ENCODE measurements at regions not wholly inside any gene's neighbourhood (a gene's known extent, or its start where the extent isn't known, plus 50 kb on each side); places are given as distances from the start of the nearest gene placed in this dataset.

DNA sequence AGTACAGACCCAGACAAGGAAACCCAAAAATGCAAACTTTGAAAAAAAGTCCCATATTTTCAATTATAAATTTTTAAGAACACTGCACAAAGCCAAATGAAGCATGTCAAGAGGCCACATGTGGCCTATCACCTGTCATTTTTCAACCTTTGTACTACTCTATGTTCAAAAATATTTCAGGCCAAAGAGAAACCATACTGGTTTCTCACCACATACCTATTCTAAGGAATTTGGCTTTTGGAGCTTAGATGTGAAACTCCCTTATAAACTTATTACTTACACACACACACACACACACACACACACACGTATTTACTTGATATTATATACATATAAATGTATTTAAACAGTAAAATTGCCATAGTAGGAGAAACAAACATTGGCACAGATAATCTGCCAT lies 338.7 kb downstream of the TXNL1 start:
- H3K9me3 ChIP-seq (ENCODE audit: severe bottlenecking): no peaks in the 10 kb centered on the region
- DNase-seq (ENCODE audit: low spot score) (no peak), ATAC-seq (ENCODE audit: low read depth) (no peak)
- H3K36me3 ChIP-seq (ENCODE audit: low read depth): no peaks in the 10 kb centered on the region
- no peaks in the 10 kb centered on the region for H3K4me1 ChIP-seq (ENCODE audit: insufficient read depth, poor library complexity, severe bottlenecking)
- no peaks in the 10 kb centered on the region for H3K27me3 ChIP-seq (ENCODE audit: insufficient read depth, poor library complexity, severe bottlenecking)
- no peak overlapping the region for H3K27ac ChIP-seq (ENCODE audit: poor library complexity, severe bottlenecking)
- TF ChIP-seq, protein P1, sequence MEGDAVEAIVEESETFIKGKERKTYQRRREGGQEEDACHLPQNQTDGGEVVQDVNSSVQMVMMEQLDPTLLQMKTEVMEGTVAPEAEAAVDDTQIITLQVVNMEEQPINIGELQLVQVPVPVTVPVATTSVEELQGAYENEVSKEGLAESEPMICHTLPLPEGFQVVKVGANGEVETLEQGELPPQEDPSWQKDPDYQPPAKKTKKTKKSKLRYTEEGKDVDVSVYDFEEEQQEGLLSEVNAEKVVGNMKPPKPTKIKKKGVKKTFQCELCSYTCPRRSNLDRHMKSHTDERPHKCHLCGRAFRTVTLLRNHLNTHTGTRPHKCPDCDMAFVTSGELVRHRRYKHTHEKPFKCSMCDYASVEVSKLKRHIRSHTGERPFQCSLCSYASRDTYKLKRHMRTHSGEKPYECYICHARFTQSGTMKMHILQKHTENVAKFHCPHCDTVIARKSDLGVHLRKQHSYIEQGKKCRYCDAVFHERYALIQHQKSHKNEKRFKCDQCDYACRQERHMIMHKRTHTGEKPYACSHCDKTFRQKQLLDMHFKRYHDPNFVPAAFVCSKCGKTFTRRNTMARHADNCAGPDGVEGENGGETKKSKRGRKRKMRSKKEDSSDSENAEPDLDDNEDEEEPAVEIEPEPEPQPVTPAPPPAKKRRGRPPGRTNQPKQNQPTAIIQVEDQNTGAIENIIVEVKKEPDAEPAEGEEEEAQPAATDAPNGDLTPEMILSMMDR (IDR thresholded peaks at IDR 0.05; ENCODE audit: poor library complexity, severe bottlenecking): no peak
- no peak overlapping the region for H3K4me3 ChIP-seq (ENCODE audit: severe bottlenecking)

DNA sequence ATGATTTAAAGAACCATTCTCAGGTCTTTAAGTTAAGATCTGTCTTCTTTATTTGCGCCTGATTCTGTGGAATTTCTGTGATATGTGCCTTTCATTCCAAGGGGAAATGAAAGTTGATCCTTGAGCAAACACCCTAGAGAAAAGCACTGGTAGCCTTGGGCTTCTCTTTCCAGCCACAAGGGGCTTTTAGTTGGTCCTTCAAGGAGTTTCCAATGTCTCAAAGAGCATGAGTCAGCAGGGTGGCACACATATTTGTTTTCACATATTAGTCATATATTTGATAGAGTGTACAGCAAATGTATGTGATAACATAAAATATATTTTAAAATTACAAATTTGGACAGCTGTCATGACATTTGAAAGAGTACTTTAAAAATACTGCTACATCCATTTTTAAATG lies 339.5 kb downstream of the TXNL1 start:
- H3K4me3 ChIP-seq (ENCODE audit: severe bottlenecking): no peak overlapping the region
- H3K36me3 ChIP-seq (ENCODE audit: low read depth): no peaks in the 10 kb centered on the region
- ATAC-seq (ENCODE audit: low read depth) (peak; percentile 97), DNase-seq (ENCODE audit: low spot score) (no peak)
- TF ChIP-seq, protein P1 (IDR thresholded peaks at IDR 0.05; ENCODE audit: poor library complexity, severe bottlenecking): peak; percentile 31
- H3K27me3 ChIP-seq (ENCODE audit: insufficient read depth, poor library complexity, severe bottlenecking): no peaks in the 10 kb centered on the region
- H3K27ac ChIP-seq (ENCODE audit: poor library complexity, severe bottlenecking): no peak overlapping the region
- H3K9me3 ChIP-seq (ENCODE audit: severe bottlenecking): no peaks in the 10 kb centered on the region
- no peaks in the 10 kb centered on the region for H3K4me1 ChIP-seq (ENCODE audit: insufficient read depth, poor library complexity, severe bottlenecking)

DNA sequence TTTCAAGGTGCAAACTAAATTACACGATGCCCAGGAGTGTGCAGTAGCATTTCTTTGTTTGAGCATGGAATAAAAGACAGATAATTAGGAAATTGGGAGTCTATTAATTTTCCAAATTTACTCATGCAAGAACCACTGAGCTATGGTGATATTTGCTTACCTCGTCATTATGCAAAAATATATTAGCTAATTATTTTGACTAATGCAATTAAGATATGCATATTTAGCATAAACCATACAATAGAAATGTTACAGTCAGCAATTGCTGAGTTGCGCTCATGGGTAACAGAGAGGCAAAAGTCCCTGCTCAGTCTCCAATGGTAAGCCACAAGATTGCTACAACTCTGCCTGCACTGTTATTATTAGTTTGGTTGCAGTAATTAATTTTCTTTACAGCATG lies 342.0 kb downstream of the TXNL1 start:
- Histone ChIP-seq H3K36me3 (ENCODE audit: low read depth) (no peaks in the 10 kb centered on the region), H3K4me3 (ENCODE audit: severe bottlenecking) (no peak overlapping the region), H3K9me3 (ENCODE audit: severe bottlenecking) (no peaks in the 10 kb centered on the region), H3K27me3 (ENCODE audit: insufficient read depth, poor library complexity, severe bottlenecking) (no peaks in the 10 kb centered on the region), H3K27ac (ENCODE audit: poor library complexity, severe bottlenecking) (no peak overlapping the region), H3K4me1 (ENCODE audit: insufficient read depth, poor library complexity, severe bottlenecking) (no peaks in the 10 kb centered on the region)
- DNase-seq (ENCODE audit: low spot score) (no peak), ATAC-seq (ENCODE audit: low read depth) (no peak)
- TF ChIP-seq, protein P1 (IDR thresholded peaks at IDR 0.05; ENCODE audit: poor library complexity, severe bottlenecking): no peak

DNA sequence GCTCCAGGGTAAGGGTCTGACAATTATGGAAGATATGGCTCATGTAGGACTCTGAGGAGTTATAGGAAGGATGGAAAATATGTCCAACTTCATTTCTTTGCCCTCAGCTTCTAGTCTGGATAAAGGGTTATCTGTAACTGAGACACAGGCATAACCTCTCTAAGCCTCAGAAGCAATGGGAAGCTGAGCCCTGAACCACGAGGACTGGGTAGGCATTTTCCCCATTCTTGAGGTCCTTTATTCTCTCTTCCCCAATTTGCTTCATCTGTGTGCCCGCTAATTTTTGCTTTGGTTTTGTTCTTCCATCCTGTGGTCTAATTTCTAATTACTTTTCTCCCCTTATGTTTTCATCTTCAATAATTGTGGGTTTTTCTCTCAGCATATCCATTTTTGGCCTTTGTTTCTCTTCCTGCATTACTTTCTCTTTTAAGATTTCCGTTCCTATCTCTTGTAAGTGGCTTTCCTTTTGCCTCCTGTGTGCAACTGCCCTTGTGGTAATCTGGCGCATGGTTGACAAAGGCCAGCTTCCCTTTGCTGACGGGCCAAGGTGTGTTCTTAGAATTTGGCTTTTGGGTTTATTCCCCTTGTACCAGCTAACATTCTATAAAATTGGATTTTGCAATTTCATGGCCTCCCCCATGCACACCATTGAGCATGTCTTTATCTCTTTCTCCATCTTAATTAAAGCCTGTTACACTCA lies 343.8 kb downstream of the TXNL1 start:
- Histone ChIP-seq H3K27ac (ENCODE audit: poor library complexity, severe bottlenecking) (no peak overlapping the region), H3K4me3 (ENCODE audit: severe bottlenecking) (no peak overlapping the region), H3K9me3 (ENCODE audit: severe bottlenecking) (no peaks in the 10 kb centered on the region), H3K36me3 (ENCODE audit: low read depth) (no peaks in the 10 kb centered on the region), H3K27me3 (ENCODE audit: insufficient read depth, poor library complexity, severe bottlenecking) (no peaks in the 10 kb centered on the region), H3K4me1 (ENCODE audit: insufficient read depth, poor library complexity, severe bottlenecking) (no peaks in the 10 kb centered on the region)
- TF ChIP-seq, protein P1 (IDR thresholded peaks at IDR 0.05; ENCODE audit: poor library complexity, severe bottlenecking): no peak
- ATAC-seq (ENCODE audit: low read depth): no peak
- no peak for DNase-seq (ENCODE audit: low spot score)

DNA sequence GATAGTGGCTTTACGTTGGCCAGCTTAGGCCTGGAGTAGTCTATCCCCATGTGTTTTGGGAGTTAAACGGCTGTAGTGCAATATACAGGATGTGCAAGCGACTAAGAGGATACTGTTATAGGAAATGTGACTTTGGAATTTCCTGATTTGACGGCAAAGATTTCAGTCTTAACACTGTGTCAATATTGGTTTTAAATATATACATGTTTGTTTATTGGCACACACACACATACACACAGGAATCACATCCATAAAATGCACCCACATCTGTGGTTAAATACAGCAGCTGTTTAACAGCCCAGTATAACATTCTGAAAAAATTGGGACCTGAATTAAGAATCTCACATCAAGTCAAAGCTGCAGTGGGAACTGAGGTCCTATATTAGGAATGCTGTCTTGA lies 347.1 kb downstream of the TXNL1 start:
- Histone ChIP-seq H3K36me3 (ENCODE audit: low read depth) (no peaks in the 10 kb centered on the region), H3K27me3 (ENCODE audit: insufficient read depth, poor library complexity, severe bottlenecking) (no peaks in the 10 kb centered on the region), H3K4me1 (ENCODE audit: insufficient read depth, poor library complexity, severe bottlenecking) (no peaks in the 10 kb centered on the region), H3K27ac (ENCODE audit: poor library complexity, severe bottlenecking) (no peak overlapping the region), H3K4me3 (ENCODE audit: severe bottlenecking) (no peak overlapping the region), H3K9me3 (ENCODE audit: severe bottlenecking) (no peaks in the 10 kb centered on the region)
- DNase-seq (ENCODE audit: low spot score) (no peak), ATAC-seq (ENCODE audit: low read depth) (no peak)
- TF ChIP-seq, protein P1 (IDR thresholded peaks at IDR 0.05; ENCODE audit: poor library complexity, severe bottlenecking): no peak
